ENCODE measurements at regions not wholly inside any gene's neighbourhood (a gene's known extent, or its start where the extent isn't known, plus 50 kb on each side); places are given as distances from the start of the nearest gene placed in this dataset.
A peak's percentile ranks its signal among the peaks of the same experiment; 100 is the strongest.

DNA sequence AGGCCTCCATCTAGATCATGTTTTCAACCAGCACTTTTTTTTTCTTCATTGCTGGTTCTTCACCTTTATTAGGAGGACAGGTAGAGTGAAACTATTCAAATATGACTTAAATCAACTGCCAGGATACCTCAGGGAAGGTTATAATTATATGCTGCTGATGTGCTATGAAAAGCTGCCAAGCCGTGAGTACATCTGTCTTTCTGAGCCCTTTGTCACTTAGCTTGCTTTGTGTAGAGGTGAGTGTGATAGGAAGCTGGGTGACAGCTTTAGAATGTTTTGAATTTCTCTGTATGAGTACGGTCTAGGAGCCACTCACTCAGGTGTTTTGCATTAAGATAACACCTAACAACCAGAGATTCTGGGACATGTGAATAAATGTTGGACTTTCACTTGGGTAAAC is 365.2 kb downstream of the OTUD1 start:
- no peak for DNase-seq (ENCODE audit: low read depth)

DNA sequence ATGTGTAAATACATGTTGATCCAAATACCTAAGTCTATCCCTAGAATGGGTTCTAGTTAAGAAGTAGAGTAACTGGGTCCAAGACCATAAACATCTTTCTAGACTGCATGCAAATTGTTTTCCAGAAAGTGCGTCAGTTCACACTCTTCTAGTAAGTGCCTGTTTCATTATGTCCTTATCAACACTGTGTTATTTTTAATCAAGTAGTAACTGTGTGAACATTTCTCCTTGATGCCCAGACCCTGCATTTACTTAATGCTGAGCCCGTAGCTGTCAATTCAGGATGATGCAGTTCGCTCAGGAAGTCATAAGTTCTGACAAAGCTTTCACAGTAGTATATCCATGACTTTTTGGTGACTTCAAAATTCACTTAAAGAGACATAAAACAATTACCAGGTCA is 374.8 kb downstream of the OTUD1 start:
- DNase-seq (ENCODE audit: low read depth): no peak
- H3K4me3 ChIP-seq (ENCODE audit: low read length): no peak overlapping the region

More for the DNA sequence above, 365.2 kb downstream of the OTUD1 start:
- H3K4me3 ChIP-seq (ENCODE audit: low read length): no peak overlapping the region
- TF ChIP-seq, protein P1, sequence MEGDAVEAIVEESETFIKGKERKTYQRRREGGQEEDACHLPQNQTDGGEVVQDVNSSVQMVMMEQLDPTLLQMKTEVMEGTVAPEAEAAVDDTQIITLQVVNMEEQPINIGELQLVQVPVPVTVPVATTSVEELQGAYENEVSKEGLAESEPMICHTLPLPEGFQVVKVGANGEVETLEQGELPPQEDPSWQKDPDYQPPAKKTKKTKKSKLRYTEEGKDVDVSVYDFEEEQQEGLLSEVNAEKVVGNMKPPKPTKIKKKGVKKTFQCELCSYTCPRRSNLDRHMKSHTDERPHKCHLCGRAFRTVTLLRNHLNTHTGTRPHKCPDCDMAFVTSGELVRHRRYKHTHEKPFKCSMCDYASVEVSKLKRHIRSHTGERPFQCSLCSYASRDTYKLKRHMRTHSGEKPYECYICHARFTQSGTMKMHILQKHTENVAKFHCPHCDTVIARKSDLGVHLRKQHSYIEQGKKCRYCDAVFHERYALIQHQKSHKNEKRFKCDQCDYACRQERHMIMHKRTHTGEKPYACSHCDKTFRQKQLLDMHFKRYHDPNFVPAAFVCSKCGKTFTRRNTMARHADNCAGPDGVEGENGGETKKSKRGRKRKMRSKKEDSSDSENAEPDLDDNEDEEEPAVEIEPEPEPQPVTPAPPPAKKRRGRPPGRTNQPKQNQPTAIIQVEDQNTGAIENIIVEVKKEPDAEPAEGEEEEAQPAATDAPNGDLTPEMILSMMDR (IDR thresholded peaks at IDR 0.05; ENCODE audit: insufficient read depth, low read depth, low read length, missing control alignments): no peak

DNA sequence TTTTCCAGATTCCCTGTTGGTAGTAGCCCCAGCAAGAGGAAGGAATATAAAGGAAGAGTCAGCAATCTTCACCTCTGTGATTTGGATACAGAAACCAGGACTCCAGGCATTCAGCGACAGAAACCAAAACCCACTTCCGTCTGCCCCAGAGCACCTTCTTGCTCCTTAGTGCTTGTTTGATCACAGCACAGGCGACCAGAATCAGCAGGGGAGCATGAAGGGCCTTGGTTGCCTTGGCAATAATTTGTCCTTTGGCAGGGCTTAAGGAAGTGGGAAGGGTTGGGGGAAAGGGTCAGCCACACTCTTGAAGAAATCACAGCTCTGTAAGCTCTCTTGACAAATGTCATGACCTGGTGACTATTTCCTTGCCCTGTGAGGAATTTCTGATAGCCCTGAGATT is 379.6 kb downstream of the OTUD1 start:
- no peak overlapping the region for H3K4me3 ChIP-seq (ENCODE audit: low read length)
- no peak for DNase-seq (ENCODE audit: low read depth)
- TF ChIP-seq, protein P1 (IDR thresholded peaks at IDR 0.05; ENCODE audit: insufficient read depth, low read depth, low read length, missing control alignments): no peak

More for the DNA sequence above, 374.8 kb downstream of the OTUD1 start:
- TF ChIP-seq, protein P1 (IDR thresholded peaks at IDR 0.05; ENCODE audit: insufficient read depth, low read depth, low read length, missing control alignments): no peak

DNA sequence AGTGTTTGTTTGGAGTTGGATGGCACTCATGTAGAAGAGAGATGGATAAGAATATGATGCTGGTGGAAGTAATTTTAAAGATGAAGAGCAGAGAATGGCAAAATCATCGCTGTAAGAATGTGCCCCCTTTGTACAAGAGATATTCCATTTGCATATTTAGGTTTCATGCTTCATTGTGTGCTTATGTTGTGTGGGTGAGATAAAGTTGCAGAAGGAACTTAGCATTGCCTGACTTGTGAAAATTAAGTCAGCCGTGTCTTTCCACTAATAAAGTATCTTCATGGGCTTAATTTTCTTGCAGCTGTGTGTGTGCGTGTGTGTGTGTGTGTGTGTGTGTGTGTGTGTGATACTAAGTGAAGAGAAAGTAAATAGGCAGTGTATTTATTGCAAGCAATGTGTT is 381.9 kb downstream of the OTUD1 start:
- no peak overlapping the region for H3K4me3 ChIP-seq (ENCODE audit: low read length)
- TF ChIP-seq, protein P1 (IDR thresholded peaks at IDR 0.05; ENCODE audit: insufficient read depth, low read depth, low read length, missing control alignments): no peak
- DNase-seq (ENCODE audit: low read depth): no peak

DNA sequence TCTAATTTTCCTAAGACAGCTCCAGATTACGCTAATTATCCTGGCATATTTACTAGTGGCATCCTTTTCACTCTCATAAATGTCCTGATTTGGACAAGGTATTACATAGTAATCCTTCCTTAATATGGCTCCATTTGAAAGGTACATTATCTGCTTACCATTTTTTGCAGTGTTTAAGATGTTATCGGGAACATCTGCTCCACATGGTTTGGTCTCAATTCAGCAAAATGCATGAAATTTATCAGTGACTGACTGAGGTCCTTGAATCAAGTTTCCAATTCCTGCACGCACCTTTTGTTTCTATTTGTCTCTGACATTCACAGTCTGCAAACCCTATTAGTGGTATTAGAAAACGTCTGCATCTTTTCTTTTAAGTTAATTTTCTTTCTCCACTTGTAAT is 384.1 kb upstream of the KIAA1217 start:
- TF ChIP-seq, protein P1 (IDR thresholded peaks at IDR 0.05; ENCODE audit: insufficient read depth, low read depth, low read length, missing control alignments): no peak
- no peak for DNase-seq (ENCODE audit: low read depth)
- no peak overlapping the region for H3K4me3 ChIP-seq (ENCODE audit: low read length)

DNA sequence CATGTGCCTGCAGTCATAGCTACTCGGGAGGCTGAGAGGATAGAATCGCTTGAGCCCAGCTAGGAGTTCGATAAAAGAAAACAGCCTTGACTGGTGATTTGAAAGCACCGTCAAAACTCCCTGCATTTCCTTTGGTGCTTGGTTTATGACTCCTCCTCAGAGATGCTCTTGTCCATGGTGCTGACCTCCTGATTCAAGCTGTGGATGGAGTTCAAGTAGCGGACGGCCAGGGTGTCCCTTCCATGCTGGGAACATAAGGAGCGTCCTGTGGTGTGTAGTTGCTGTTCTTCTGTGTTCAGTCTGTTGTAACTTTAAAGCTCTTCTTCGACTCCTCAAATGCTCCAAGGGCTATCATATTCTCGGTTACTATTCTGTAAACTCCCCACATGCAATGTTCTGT is 382.5 kb upstream of the KIAA1217 start:
- TF ChIP-seq, protein P1 (IDR thresholded peaks at IDR 0.05; ENCODE audit: insufficient read depth, low read depth, low read length, missing control alignments): no peak
- H3K4me3 ChIP-seq (ENCODE audit: low read length): no peak overlapping the region
- DNase-seq (ENCODE audit: low read depth): peak; percentile 50

DNA sequence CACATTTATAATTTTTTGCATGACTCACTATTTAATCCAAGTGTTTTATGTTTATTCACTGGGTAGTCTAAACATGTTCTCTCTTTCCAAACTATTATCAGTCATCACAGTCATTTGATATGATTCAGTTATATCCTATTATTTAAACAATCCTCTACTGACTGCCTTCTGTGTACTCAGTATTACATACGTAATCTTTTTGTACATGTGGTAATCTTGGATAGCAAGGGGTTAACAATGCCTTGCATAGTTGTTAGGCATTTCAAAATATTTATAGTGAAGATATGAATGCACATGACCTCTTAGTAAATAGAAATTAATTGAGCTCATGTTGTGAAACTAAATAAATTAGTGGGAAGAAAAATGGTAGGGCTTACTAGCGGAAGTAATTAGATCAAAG is 379.4 kb upstream of the KIAA1217 start:
- peak; percentile 1 for DNase-seq (ENCODE audit: low read depth)
- no peak overlapping the region for H3K4me3 ChIP-seq (ENCODE audit: low read length)
- TF ChIP-seq, protein P1 (IDR thresholded peaks at IDR 0.05; ENCODE audit: insufficient read depth, low read depth, low read length, missing control alignments): no peak

Data from epithelial cell of esophagus (primary cell).